ENCODE measurements at regions not wholly inside any gene's neighbourhood (a gene's known extent, or its start where the extent isn't known, plus 50 kb on each side); places are given as distances from the start of the nearest gene placed in this dataset.
A peak's percentile ranks its signal among the peaks of the same experiment; 100 is the strongest.
"Not testable (repeated sequence)": the region's sequence is repeated elsewhere in the genome, so short reads cannot be mapped to it uniquely, and the experiment has no call there.

- no peak for DNase-seq
Measured at GRCh38 chr2:207375207-207375875, 154.4 kb upstream of the CREB1 start.

GRCh38 chr2:207378620-207379019 lies 151.1 kb upstream of the CREB1 start:
- DNase-seq: not testable (repeated sequence)

GRCh38 chr2:207385076-207385475 lies 144.7 kb upstream of the CREB1 start:
- DNase-seq: no peak

- DNase-seq: no peak
Measured at GRCh38 chr2:207385903-207386302, 143.9 kb upstream of the CREB1 start.

- no peak for DNase-seq
Measured at GRCh38 chr2:207387001-207387571, 142.7 kb upstream of the CREB1 start.

- no peak for DNase-seq
Measured at GRCh38 chr2:207390302-207391095, 139.3 kb upstream of the CREB1 start.

GRCh38 chr2:207394203-207394781 lies 135.5 kb upstream of the CREB1 start:
- no peak for DNase-seq

GRCh38 chr2:207394812-207395534 lies 134.8 kb upstream of the CREB1 start:
- peak; percentile 83 for DNase-seq

GRCh38 chr2:207395535-207396251 lies 134.1 kb upstream of the CREB1 start:
- no peak for DNase-seq

GRCh38 chr2:207397917-207398655 lies 131.7 kb upstream of the CREB1 start:
- DNase-seq: no peak

GRCh38 chr2:207399301-207399700 lies 130.5 kb upstream of the CREB1 start:
- DNase-seq: no peak

- no peak for DNase-seq
Measured at GRCh38 chr2:207401338-207401737, 128.4 kb upstream of the CREB1 start.

GRCh38 chr2:207403141-207403540 lies 126.6 kb upstream of the CREB1 start:
- no peak for DNase-seq

GRCh38 chr2:207403950-207404349 lies 125.8 kb upstream of the CREB1 start:
- DNase-seq: no peak

- no peak for DNase-seq
Measured at GRCh38 chr2:207405150-207405549, 124.6 kb upstream of the CREB1 start.

GRCh38 chr2:207408086-207408794 lies 121.5 kb upstream of the CREB1 start:
- DNase-seq: no peak

GRCh38 chr2:207409517-207409916 lies 120.2 kb upstream of the CREB1 start:
- DNase-seq: no peak

- no peak for DNase-seq
Measured at GRCh38 chr2:207412787-207413310, 116.9 kb upstream of the CREB1 start.

- no peak for DNase-seq
Measured at GRCh38 chr2:207413376-207413907, 116.3 kb upstream of the CREB1 start.

- no peak for DNase-seq
Measured at GRCh38 chr2:207416111-207416510, 113.7 kb upstream of the CREB1 start.

All from activated CD4-positive, alpha-beta T cell treated with anti-CD3 and anti-CD28 coated beads for 48 hours (primary cell).